ENCODE measurements at regions not wholly inside any gene's neighbourhood (a gene's known extent, or its start where the extent isn't known, plus 50 kb on each side); places are given as distances from the start of the nearest gene placed in this dataset.

- no peak overlapping the region for H3K27ac ChIP-seq (ENCODE audit: low read depth, low read length)
- H3K4me3 ChIP-seq (ENCODE audit: low read length in 3 of 3): no peak overlapping the region
- H3K36me3 ChIP-seq (ENCODE audit: control insufficient read depth in 3 of 3, insufficient read depth in 3 of 3, low read length in 3 of 3): no peaks in the 10 kb centered on the region
- H3K27me3 ChIP-seq (ENCODE audit: control insufficient read depth in 3 of 3, insufficient read depth in 3 of 3, low read length in 3 of 3): no peaks in the 10 kb centered on the region
- no peaks in the 10 kb centered on the region for H3K4me1 ChIP-seq (ENCODE audit: control insufficient read depth in 3 of 3, insufficient read depth in 3 of 3, low read length in 3 of 3)
- no peaks in the 10 kb centered on the region for H3K9me3 ChIP-seq (ENCODE audit: control insufficient read depth in 3 of 3, low read length in 3 of 3)
- no peak overlapping the region for H3K9ac ChIP-seq (ENCODE audit: low read depth in 1 of 3, low read length in 3 of 3)
Observed at GRCh38 chr6:91387290-91388059, 800.6 kb upstream of the MAP3K7 start.

DNA sequence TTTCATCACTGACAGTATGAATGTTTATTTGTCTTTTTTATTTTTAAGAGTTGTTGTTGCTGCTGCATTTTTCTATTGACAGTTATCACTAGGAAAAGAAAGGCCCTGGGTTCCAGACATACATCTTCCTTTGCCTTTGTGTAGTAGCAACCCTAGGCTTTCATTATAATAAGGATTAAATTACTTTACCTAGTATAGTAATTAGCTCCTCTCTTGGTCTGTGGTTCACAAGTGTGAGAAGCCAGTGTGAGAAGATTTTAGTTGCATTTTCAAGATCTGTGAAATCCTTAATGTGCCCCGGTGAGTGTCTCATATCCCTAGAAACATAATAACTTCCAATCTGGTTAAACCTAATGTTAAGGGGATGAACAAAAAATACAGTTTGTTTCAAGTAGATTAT, 799.3 kb upstream of the MAP3K7 start:
- no peak overlapping the region for H3K4me3 ChIP-seq (ENCODE audit: low read length in 3 of 3)
- no peaks in the 10 kb centered on the region for H3K9me3 ChIP-seq (ENCODE audit: control insufficient read depth in 3 of 3, low read length in 3 of 3)
- no peaks in the 10 kb centered on the region for H3K4me1 ChIP-seq (ENCODE audit: control insufficient read depth in 3 of 3, insufficient read depth in 3 of 3, low read length in 3 of 3)
- H3K36me3 ChIP-seq (ENCODE audit: control insufficient read depth in 3 of 3, insufficient read depth in 3 of 3, low read length in 3 of 3): no peaks in the 10 kb centered on the region
- no peaks in the 10 kb centered on the region for H3K27me3 ChIP-seq (ENCODE audit: control insufficient read depth in 3 of 3, insufficient read depth in 3 of 3, low read length in 3 of 3)
- H3K9ac ChIP-seq (ENCODE audit: low read depth in 1 of 3, low read length in 3 of 3): no peak overlapping the region
- no peak overlapping the region for H3K27ac ChIP-seq (ENCODE audit: low read depth, low read length)

DNA sequence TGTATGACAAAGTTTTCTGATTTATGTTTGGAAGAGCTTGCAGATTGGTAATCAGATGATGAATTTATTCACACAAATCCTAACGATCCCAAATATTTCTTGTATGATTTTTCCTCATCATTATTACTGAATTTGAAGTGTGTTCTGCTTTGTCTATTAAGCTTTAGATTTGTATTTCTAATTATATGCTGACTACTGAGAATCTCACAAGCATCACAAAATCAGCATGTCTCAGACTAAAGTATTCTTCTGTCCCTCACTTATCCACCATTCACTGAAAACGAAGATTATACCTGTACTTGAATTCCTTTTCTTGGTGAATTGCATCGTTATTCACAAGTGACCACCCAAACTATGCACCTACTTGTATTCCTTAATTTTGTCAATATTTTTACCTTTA, 796.3 kb upstream of the MAP3K7 start:
- no peak overlapping the region for H3K27ac ChIP-seq (ENCODE audit: low read depth, low read length)
- H3K9ac ChIP-seq (ENCODE audit: low read depth in 1 of 3, low read length in 3 of 3): no peak overlapping the region
- no peaks in the 10 kb centered on the region for H3K4me1 ChIP-seq (ENCODE audit: control insufficient read depth in 3 of 3, insufficient read depth in 3 of 3, low read length in 3 of 3)
- no peak overlapping the region for H3K4me3 ChIP-seq (ENCODE audit: low read length in 3 of 3)
- H3K36me3 ChIP-seq (ENCODE audit: control insufficient read depth in 3 of 3, insufficient read depth in 3 of 3, low read length in 3 of 3): no peaks in the 10 kb centered on the region
- H3K9me3 ChIP-seq (ENCODE audit: control insufficient read depth in 3 of 3, low read length in 3 of 3): no peaks in the 10 kb centered on the region
- no peaks in the 10 kb centered on the region for H3K27me3 ChIP-seq (ENCODE audit: control insufficient read depth in 3 of 3, insufficient read depth in 3 of 3, low read length in 3 of 3)

DNA sequence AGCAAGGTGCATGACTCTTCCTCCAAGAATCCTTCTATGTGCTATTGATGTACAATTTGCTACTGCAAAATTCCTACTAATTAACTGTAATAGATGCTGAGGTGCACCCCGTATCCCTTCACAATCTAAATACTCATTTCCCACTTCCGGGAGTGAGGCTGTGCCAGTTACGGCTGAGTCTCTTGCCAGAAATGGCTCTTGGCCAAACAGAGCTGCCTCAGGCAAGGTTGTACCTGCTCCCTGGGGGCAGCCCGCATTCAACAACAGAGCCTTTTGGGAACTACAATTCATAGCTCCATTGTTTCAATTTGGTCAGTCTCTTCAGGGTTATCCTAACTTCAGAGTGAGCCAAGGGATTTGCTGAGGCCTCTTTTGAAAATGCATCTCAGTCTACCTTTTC, 789.8 kb upstream of the MAP3K7 start:
- no peaks in the 10 kb centered on the region for H3K9me3 ChIP-seq (ENCODE audit: control insufficient read depth in 3 of 3, low read length in 3 of 3)
- H3K36me3 ChIP-seq (ENCODE audit: control insufficient read depth in 3 of 3, insufficient read depth in 3 of 3, low read length in 3 of 3): no peaks in the 10 kb centered on the region
- H3K27me3 ChIP-seq (ENCODE audit: control insufficient read depth in 3 of 3, insufficient read depth in 3 of 3, low read length in 3 of 3): no peaks in the 10 kb centered on the region
- H3K27ac ChIP-seq (ENCODE audit: low read depth, low read length): no peak overlapping the region
- H3K4me1 ChIP-seq (ENCODE audit: control insufficient read depth in 3 of 3, insufficient read depth in 3 of 3, low read length in 3 of 3): no peaks in the 10 kb centered on the region
- no peak overlapping the region for H3K9ac ChIP-seq (ENCODE audit: low read depth in 1 of 3, low read length in 3 of 3)
- H3K4me3 ChIP-seq (ENCODE audit: low read length in 3 of 3): no peak overlapping the region

DNA sequence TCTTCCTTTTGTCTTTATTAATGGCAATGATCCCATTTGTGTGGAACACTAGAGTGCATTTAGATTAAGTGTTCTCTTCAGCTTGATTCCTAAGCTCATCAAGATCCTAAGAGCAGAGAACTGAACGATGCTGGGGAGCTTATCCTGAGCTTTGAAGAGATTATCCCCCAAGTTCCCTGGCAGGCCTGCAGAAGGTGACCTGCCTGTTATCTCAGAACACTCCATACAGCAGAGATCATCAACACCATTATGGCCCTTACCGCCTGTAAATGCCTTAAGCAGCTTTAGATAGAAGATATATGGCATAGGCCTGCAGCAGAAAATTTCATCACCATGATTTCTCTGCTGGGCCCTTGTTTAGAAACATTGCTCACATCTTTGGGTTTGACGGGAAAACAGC, 779.9 kb upstream of the MAP3K7 start:
- Histone ChIP-seq H3K4me1 (ENCODE audit: control insufficient read depth in 3 of 3, insufficient read depth in 3 of 3, low read length in 3 of 3) (no peaks in the 10 kb centered on the region), H3K27me3 (ENCODE audit: control insufficient read depth in 3 of 3, insufficient read depth in 3 of 3, low read length in 3 of 3) (no peaks in the 10 kb centered on the region), H3K27ac (ENCODE audit: low read depth, low read length) (no peak overlapping the region), H3K9me3 (ENCODE audit: control insufficient read depth in 3 of 3, low read length in 3 of 3) (peaks cover 0 to 3% (median 2%) of the 10 kb centered on the region in 3 donors), H3K4me3 (ENCODE audit: low read length in 3 of 3) (no peak overlapping the region), H3K9ac (ENCODE audit: low read depth in 1 of 3, low read length in 3 of 3) (no peak overlapping the region), H3K36me3 (ENCODE audit: control insufficient read depth in 3 of 3, insufficient read depth in 3 of 3, low read length in 3 of 3) (no peaks in the 10 kb centered on the region)

GRCh38 chr6:91358986-91359385, 772.1 kb upstream of the MAP3K7 start:
- Histone ChIP-seq H3K4me3 (ENCODE audit: low read length in 3 of 3) (no peak overlapping the region), H3K36me3 (ENCODE audit: control insufficient read depth in 3 of 3, insufficient read depth in 3 of 3, low read length in 3 of 3) (no peaks in the 10 kb centered on the region), H3K9ac (ENCODE audit: low read depth in 1 of 3, low read length in 3 of 3) (no peak overlapping the region), H3K27me3 (ENCODE audit: control insufficient read depth in 3 of 3, insufficient read depth in 3 of 3, low read length in 3 of 3) (no peaks in the 10 kb centered on the region), H3K4me1 (ENCODE audit: control insufficient read depth in 3 of 3, insufficient read depth in 3 of 3, low read length in 3 of 3) (no peaks in the 10 kb centered on the region), H3K27ac (ENCODE audit: low read depth, low read length) (no peak overlapping the region), H3K9me3 (ENCODE audit: control insufficient read depth in 3 of 3, low read length in 3 of 3) (no peaks in the 10 kb centered on the region)

GRCh38 chr6:91352878-91353277, 766.0 kb upstream of the MAP3K7 start:
- Histone ChIP-seq H3K9ac (ENCODE audit: low read depth in 1 of 3, low read length in 3 of 3) (no peak overlapping the region), H3K27me3 (ENCODE audit: control insufficient read depth in 3 of 3, insufficient read depth in 3 of 3, low read length in 3 of 3) (no peaks in the 10 kb centered on the region), H3K27ac (ENCODE audit: low read depth, low read length) (no peak overlapping the region), H3K9me3 (ENCODE audit: control insufficient read depth in 3 of 3, low read length in 3 of 3) (no peaks in the 10 kb centered on the region), H3K4me1 (ENCODE audit: control insufficient read depth in 3 of 3, insufficient read depth in 3 of 3, low read length in 3 of 3) (no peaks in the 10 kb centered on the region), H3K36me3 (ENCODE audit: control insufficient read depth in 3 of 3, insufficient read depth in 3 of 3, low read length in 3 of 3) (no peaks in the 10 kb centered on the region), H3K4me3 (ENCODE audit: low read length in 3 of 3) (no peak overlapping the region)

DNA sequence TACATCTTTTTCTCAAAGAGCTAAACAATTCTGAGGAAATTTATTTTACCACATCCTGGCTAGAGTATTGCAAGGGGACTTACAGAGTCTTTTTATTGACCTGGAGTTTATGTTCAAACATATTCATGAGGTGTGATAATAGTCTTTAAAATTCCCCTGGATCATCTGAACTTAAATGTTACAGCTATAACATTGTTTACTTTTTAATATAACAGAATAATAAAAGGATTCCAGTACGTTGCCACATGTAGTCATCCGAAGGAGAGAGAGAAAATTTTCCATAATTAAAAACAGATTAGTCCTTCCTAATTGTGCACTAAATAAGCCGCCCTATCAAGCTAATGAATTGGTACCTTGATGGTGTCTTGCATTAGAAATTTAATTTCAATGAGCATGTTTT, 765.4 kb upstream of the MAP3K7 start:
- no peaks in the 10 kb centered on the region for H3K27me3 ChIP-seq (ENCODE audit: control insufficient read depth in 3 of 3, insufficient read depth in 3 of 3, low read length in 3 of 3)
- H3K27ac ChIP-seq (ENCODE audit: low read depth, low read length): no peak overlapping the region
- no peak overlapping the region for H3K9ac ChIP-seq (ENCODE audit: low read depth in 1 of 3, low read length in 3 of 3)
- no peaks in the 10 kb centered on the region for H3K36me3 ChIP-seq (ENCODE audit: control insufficient read depth in 3 of 3, insufficient read depth in 3 of 3, low read length in 3 of 3)
- H3K4me3 ChIP-seq (ENCODE audit: low read length in 3 of 3): no peak overlapping the region
- H3K9me3 ChIP-seq (ENCODE audit: control insufficient read depth in 3 of 3, low read length in 3 of 3): no peaks in the 10 kb centered on the region
- H3K4me1 ChIP-seq (ENCODE audit: control insufficient read depth in 3 of 3, insufficient read depth in 3 of 3, low read length in 3 of 3): no peaks in the 10 kb centered on the region

DNA sequence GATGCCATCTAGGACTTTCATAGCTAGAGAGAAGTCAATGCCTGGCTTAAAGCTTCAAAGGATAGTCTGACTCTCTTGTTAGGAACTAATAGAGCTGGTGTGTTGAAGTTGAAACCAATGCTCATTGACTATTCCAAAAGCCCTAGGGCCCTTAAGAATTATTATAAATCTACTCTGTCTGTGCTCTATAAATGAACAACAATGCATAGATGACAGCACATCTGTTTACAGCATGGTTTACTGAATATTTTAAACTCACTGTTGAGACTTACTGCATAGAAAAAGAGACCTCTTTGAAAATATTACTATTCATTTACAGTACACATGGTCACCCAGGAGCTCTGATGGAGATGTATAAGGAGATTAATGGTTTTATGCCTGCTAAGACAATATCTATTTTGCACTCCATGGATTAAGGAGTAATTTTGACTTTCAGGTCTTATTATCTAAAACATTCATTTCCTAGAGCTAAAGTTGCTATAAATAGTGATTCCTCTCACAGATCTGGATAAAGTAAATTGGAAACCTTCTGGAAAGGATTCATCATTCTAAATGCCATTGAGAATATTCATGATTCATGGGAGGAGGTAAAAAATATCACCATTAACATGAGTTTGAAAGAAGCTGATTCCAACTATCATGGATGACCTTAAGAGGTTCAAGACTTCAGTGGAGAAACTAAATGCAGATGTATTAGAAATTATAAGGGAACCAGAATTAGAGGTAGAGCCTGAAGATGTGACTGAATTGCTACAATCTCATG, 763.5 kb upstream of the MAP3K7 start:
- H3K9ac ChIP-seq (ENCODE audit: low read depth in 1 of 3, low read length in 3 of 3): no peak overlapping the region
- no peaks in the 10 kb centered on the region for H3K9me3 ChIP-seq (ENCODE audit: control insufficient read depth in 3 of 3, low read length in 3 of 3)
- H3K4me1 ChIP-seq (ENCODE audit: control insufficient read depth in 3 of 3, insufficient read depth in 3 of 3, low read length in 3 of 3): no peaks in the 10 kb centered on the region
- H3K27ac ChIP-seq (ENCODE audit: low read depth, low read length): no peak overlapping the region
- no peaks in the 10 kb centered on the region for H3K27me3 ChIP-seq (ENCODE audit: control insufficient read depth in 3 of 3, insufficient read depth in 3 of 3, low read length in 3 of 3)
- H3K36me3 ChIP-seq (ENCODE audit: control insufficient read depth in 3 of 3, insufficient read depth in 3 of 3, low read length in 3 of 3): no peaks in the 10 kb centered on the region
- no peak overlapping the region for H3K4me3 ChIP-seq (ENCODE audit: low read length in 3 of 3)

- no peaks in the 10 kb centered on the region for H3K4me1 ChIP-seq (ENCODE audit: control insufficient read depth in 3 of 3, insufficient read depth in 3 of 3, low read length in 3 of 3)
- H3K27me3 ChIP-seq (ENCODE audit: control insufficient read depth in 3 of 3, insufficient read depth in 3 of 3, low read length in 3 of 3): no peaks in the 10 kb centered on the region
- H3K9ac ChIP-seq (ENCODE audit: low read depth in 1 of 3, low read length in 3 of 3): no peak overlapping the region
- H3K27ac ChIP-seq (ENCODE audit: low read depth, low read length): no peak overlapping the region
- no peaks in the 10 kb centered on the region for H3K9me3 ChIP-seq (ENCODE audit: control insufficient read depth in 3 of 3, low read length in 3 of 3)
- H3K4me3 ChIP-seq (ENCODE audit: low read length in 3 of 3): no peak overlapping the region
- H3K36me3 ChIP-seq (ENCODE audit: control insufficient read depth in 3 of 3, insufficient read depth in 3 of 3, low read length in 3 of 3): no peaks in the 10 kb centered on the region
Observed at GRCh38 chr6:91341473-91341872, 754.6 kb upstream of the MAP3K7 start.

Data from skeletal muscle tissue (tissue), 3 donors.